ENCODE measurements at regions not wholly inside any gene's neighbourhood (a gene's known extent, or its start where the extent isn't known, plus 50 kb on each side); places are given as distances from the start of the nearest gene placed in this dataset.
"Not testable (repeated sequence)": the region's sequence is repeated elsewhere in the genome, so short reads cannot be mapped to it uniquely, and the experiment has no call there.

DNA sequence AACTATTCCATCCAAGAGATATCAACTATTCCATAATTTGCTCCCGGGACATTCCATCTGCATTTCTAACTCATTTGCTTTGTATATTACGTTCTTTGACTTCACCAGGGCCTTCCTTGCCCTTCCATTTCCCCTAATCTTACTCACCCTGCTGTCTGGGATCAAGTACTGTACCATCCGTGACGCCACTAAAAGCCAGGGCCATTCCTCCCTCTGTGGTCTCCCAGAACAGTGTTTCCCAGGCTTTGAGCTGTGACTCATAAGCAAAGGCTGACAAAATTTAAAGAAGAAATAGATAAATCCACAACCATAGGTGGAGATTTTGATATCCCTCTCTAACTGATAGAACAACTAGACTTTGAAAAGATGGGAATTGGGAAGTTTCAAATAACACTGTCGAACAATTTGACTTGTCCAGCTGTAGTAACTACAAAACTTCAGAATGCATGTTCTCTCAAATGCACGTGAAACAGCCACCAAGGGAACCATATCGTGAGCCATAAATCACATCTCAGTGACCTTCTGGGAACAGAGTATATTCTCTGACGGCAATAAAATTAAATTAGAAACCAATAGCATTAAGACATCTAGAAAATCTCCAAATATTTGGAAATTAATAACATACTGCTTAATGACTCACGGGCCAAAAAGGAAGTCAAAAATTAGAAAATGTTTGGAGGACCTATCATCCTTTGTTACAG lies 501.0 kb downstream of the SETD4 start:
- H3K27ac Mint-ChIP-seq (ENCODE audit: unreplicated experiment), result no peak overlapping the region
- peaks cover 2% of the 10 kb centered on the region for H3K4me1 Mint-ChIP-seq (ENCODE audit: low read depth, unreplicated experiment)
- H3K27me3 Mint-ChIP-seq (ENCODE audit: unreplicated experiment), result peaks cover 5% of the 10 kb centered on the region
- no peak for DNase-seq
- H3K4me3 Mint-ChIP-seq (ENCODE audit: unreplicated experiment), result no peak overlapping the region
- no peak for TF ChIP-seq CTCF (IDR thresholded peaks at IDR 0.05; ENCODE audit: partially characterized antibody, unreplicated experiment)
- H3K36me3 Mint-ChIP-seq (ENCODE audit: unreplicated experiment), result no peaks in the 10 kb centered on the region
- H3K9me3 Mint-ChIP-seq (ENCODE audit: unreplicated experiment), result peaks cover 3% of the 10 kb centered on the region

DNA sequence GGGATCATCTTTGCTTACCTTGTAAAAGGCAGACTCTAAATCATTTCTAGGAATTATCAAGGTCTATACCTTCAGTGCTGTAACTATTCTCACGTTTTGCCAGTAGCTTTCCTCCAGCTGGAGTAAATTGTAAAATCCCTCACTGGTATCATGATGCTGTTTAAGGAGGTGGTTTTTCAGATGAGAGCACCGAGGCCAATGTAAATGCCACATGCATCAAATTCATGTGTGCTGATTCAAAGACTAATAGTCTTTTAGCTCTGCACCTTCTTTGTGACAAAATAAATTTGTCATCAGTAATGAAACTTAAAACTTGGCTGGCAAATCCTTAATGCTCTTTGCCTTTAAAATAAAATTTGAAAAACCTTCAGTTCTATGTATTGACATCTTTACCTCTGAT lies 503.8 kb downstream of the SETD4 start:
- no peak overlapping the region for H3K27ac Mint-ChIP-seq (ENCODE audit: unreplicated experiment)
- H3K4me1 Mint-ChIP-seq (ENCODE audit: low read depth, unreplicated experiment), result no peaks in the 10 kb centered on the region
- no peaks in the 10 kb centered on the region for H3K36me3 Mint-ChIP-seq (ENCODE audit: unreplicated experiment)
- peaks cover 2% of the 10 kb centered on the region for H3K9me3 Mint-ChIP-seq (ENCODE audit: unreplicated experiment)
- no peak for DNase-seq
- H3K27me3 Mint-ChIP-seq (ENCODE audit: unreplicated experiment), result peaks cover 8% of the 10 kb centered on the region
- no peak for TF ChIP-seq CTCF (IDR thresholded peaks at IDR 0.05; ENCODE audit: partially characterized antibody, unreplicated experiment)
- H3K4me3 Mint-ChIP-seq (ENCODE audit: unreplicated experiment), result no peak overlapping the region

DNA sequence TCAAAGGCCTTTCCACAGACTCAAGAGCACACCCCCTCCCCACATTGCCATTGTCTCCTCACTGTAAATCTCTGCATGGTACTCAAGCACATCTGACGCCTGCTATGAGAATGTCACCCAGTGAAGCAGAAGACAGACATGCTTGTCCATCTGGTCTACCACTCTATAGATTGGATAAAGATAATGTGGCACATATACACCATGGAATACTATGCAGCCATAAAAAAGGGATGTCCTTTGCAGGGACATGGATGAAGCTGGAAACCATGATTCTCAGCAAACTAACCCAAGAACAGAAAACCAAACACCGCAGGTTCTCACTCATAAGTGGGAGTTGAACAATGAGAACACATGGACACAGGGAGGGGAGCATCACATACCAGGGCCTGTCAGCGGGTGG lies 503.4 kb upstream of the RUNX1 start:
- H3K27me3 Mint-ChIP-seq (ENCODE audit: unreplicated experiment); H3K4me3 Mint-ChIP-seq (ENCODE audit: unreplicated experiment); H3K27ac Mint-ChIP-seq (ENCODE audit: unreplicated experiment); H3K36me3 Mint-ChIP-seq (ENCODE audit: unreplicated experiment); H3K9me3 Mint-ChIP-seq (ENCODE audit: unreplicated experiment); DNase-seq; H3K4me1 Mint-ChIP-seq (ENCODE audit: low read depth, unreplicated experiment): not testable (repeated sequence)

DNA sequence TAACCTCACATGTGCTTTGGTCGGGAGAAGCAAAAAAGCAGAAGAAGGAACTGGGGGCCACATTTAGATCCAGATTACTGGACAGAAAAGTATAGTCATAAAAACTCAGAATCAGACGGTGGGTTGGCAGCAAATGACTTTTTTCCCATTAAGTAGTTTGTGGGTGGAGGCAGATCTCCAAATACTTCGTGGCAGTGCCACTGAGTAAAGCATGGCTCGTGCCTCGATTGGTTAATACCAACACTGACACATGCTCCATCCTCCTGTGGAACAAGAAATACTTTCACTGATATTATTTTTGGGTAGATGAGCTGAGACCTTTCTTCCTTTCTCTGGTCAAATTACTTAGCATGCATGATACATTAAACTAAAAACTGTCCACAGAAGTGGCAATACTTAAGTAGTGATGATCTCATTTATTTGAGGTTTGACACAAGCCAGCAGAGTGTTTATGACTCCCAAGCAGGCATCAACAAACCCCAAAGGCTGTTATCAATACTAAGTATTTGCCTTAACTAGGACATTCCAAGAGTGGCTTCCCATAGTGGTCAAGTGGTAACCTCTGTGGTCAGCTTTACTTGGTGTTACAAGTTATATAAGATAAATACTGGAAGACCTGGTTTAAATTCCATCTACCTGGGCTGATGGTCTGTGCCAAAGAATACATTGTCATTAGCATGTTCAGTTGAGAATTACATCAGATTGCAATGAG lies 500.0 kb upstream of the RUNX1 start:
- no peak overlapping the region for H3K4me3 Mint-ChIP-seq (ENCODE audit: unreplicated experiment)
- H3K9me3 Mint-ChIP-seq (ENCODE audit: unreplicated experiment), result no peaks in the 10 kb centered on the region
- no peaks in the 10 kb centered on the region for H3K36me3 Mint-ChIP-seq (ENCODE audit: unreplicated experiment)
- no peak overlapping the region for H3K27ac Mint-ChIP-seq (ENCODE audit: unreplicated experiment)
- peaks cover 4% of the 10 kb centered on the region for H3K27me3 Mint-ChIP-seq (ENCODE audit: unreplicated experiment)
- no peak for TF ChIP-seq CTCF (IDR thresholded peaks at IDR 0.05; ENCODE audit: partially characterized antibody, unreplicated experiment)
- H3K4me1 Mint-ChIP-seq (ENCODE audit: low read depth, unreplicated experiment), result no peaks in the 10 kb centered on the region
- DNase-seq, result no peak

DNA sequence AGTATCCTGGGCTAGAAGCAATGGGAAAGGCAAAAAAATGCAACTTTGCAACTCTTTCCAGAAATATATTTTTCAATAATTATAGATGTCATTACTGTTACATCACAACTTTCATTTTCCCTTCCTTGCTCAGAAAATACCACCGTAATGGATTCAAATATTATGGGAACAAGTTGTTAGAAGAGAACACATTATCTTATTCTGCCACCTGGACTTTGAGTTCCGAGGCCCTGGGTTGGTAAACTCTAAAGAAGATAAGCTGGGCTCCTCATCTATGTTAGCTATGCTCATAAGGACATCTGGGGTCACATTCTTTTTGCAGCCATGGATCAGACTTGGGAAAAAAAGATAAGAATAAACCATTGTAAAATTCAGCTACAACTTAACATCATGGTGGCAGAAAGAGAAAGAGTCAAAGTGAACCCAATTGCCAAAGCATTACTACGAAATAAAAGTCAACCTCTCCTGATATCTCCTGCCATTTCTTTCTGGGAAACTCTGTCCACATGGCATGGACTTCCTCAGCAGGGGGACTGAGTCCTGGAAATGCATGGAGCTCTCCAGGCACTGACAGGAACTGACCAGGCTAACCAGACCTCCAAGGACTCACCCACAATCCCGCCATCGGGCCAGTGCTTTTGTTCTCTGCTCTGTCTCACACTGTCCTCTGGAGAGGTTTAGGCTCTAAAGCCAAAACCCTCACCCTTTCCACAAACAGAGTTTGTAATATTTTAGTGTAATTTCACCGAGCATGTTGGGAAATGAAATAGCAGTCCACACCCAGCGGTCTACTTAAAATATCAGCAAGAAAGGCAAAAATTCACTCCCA lies 499.1 kb upstream of the RUNX1 start:
- no peak overlapping the region for H3K27ac Mint-ChIP-seq (ENCODE audit: unreplicated experiment)
- peaks cover 4% of the 10 kb centered on the region for H3K27me3 Mint-ChIP-seq (ENCODE audit: unreplicated experiment)
- no peaks in the 10 kb centered on the region for H3K4me1 Mint-ChIP-seq (ENCODE audit: low read depth, unreplicated experiment)
- no peaks in the 10 kb centered on the region for H3K36me3 Mint-ChIP-seq (ENCODE audit: unreplicated experiment)
- H3K9me3 Mint-ChIP-seq (ENCODE audit: unreplicated experiment), result no peaks in the 10 kb centered on the region
- no peak overlapping the region for H3K4me3 Mint-ChIP-seq (ENCODE audit: unreplicated experiment)
- TF ChIP-seq CTCF (IDR thresholded peaks at IDR 0.05; ENCODE audit: partially characterized antibody, unreplicated experiment), result no peak
- DNase-seq, result no peak
